OCI-LY3 (cell line): ENCODE measurements at regions not wholly inside any gene's neighbourhood (a gene's known extent, or its start where the extent isn't known, plus 50 kb on each side); places are given as distances from the start of the nearest gene placed in this dataset.

Source experiments
- EZH2phosphoT487 ChIP-seq: fragments of 200-600 bp; shearing (Covaris generic); IDR thresholded peaks from 2 replicates; pipeline ENCODE4 v1.6.1; 2018; ENCODE audit warnings: antibody characterized with exemption, mixed run types, low read depth
- TF ChIP-seq, protein P1 (sequence below): fragments of 200-600, 300-600 bp; sonication (generic); IDR thresholded peaks from 2 replicates; pipeline ENCODE4 v1.5.1; 2014; ENCODE audit warnings: antibody characterized with exemption, low read length, low read depth

DNA sequence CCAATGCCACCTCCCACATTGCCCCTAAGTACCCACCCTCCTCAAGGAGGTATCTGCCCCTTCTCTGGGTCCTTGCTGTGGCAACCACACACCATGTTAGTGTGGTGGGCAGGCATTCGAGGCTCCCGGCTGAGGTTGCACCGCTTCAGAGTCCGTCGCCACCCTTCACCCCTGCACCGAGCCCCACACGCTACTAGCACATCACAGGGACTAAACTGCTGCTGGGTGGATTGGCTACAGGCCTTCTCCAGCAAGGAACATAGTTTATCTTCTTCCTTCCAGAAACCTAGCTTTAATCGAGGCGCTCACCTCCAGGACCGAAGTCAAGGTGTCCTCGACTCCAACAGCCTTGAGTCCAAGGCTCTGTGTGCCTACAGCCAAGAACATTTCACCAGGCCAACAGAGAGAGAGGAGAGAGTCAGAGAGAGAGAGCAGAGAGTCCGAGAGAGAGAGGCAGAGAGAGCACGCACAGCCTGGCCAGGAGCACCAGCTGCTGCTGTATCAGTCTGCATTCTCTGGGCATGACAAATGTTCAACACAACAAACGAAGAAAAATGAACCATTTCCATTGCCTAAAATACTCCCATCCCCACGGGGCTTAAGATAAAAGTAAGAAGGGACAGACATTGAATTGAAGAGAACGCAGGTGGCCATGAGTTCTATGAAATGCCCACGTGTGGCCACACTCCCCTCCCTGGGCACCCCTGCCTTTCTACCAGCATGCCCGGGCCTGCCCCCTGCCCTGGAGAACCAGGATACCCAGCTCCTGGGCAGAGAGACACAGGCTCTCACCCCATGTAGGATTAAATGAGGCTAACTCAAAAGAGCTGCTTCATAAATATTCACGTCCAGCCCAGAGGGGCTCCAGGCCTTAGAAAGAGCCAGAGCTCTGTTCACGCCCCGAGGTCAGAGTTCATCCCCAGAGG, 94.9 kb downstream of the RBFOX3 start:
- TF ChIP-seq, protein P1, sequence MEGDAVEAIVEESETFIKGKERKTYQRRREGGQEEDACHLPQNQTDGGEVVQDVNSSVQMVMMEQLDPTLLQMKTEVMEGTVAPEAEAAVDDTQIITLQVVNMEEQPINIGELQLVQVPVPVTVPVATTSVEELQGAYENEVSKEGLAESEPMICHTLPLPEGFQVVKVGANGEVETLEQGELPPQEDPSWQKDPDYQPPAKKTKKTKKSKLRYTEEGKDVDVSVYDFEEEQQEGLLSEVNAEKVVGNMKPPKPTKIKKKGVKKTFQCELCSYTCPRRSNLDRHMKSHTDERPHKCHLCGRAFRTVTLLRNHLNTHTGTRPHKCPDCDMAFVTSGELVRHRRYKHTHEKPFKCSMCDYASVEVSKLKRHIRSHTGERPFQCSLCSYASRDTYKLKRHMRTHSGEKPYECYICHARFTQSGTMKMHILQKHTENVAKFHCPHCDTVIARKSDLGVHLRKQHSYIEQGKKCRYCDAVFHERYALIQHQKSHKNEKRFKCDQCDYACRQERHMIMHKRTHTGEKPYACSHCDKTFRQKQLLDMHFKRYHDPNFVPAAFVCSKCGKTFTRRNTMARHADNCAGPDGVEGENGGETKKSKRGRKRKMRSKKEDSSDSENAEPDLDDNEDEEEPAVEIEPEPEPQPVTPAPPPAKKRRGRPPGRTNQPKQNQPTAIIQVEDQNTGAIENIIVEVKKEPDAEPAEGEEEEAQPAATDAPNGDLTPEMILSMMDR = no peak
- no peak for TF ChIP-seq EZH2phosphoT487
